ENCODE measurements at regions not wholly inside any gene's neighbourhood (a gene's known extent, or its start where the extent isn't known, plus 50 kb on each side); places are given as distances from the start of the nearest gene placed in this dataset.
A peak's percentile ranks its signal among the peaks of the same experiment; 100 is the strongest.
"Not testable (repeated sequence)": the region's sequence is repeated elsewhere in the genome, so short reads cannot be mapped to it uniquely, and the experiment has no call there.

GRCh38 chr3:90145094-90145860 is 1037.9 kb downstream of the EPHA3 start:
- WGBS, 2 donors: 46 to 51% methylated on average over 4 of the region's 4 CpGs
- no peak for DNase-seq (ENCODE audit: low spot score in 2 of 2)
- H3K4me3 ChIP-seq (ENCODE audit: low read depth, poor library complexity, severe bottlenecking): no peak overlapping the region
- TF ChIP-seq POLR2A (IDR thresholded peaks at IDR 0.05): no peak
- TF ChIP-seq, protein P1, sequence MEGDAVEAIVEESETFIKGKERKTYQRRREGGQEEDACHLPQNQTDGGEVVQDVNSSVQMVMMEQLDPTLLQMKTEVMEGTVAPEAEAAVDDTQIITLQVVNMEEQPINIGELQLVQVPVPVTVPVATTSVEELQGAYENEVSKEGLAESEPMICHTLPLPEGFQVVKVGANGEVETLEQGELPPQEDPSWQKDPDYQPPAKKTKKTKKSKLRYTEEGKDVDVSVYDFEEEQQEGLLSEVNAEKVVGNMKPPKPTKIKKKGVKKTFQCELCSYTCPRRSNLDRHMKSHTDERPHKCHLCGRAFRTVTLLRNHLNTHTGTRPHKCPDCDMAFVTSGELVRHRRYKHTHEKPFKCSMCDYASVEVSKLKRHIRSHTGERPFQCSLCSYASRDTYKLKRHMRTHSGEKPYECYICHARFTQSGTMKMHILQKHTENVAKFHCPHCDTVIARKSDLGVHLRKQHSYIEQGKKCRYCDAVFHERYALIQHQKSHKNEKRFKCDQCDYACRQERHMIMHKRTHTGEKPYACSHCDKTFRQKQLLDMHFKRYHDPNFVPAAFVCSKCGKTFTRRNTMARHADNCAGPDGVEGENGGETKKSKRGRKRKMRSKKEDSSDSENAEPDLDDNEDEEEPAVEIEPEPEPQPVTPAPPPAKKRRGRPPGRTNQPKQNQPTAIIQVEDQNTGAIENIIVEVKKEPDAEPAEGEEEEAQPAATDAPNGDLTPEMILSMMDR (IDR thresholded peaks at IDR 0.05): no peak
- intact Hi-C loops (cut with DNase I; ENCODE audit: low total_unique reads): no loop called here

DNA sequence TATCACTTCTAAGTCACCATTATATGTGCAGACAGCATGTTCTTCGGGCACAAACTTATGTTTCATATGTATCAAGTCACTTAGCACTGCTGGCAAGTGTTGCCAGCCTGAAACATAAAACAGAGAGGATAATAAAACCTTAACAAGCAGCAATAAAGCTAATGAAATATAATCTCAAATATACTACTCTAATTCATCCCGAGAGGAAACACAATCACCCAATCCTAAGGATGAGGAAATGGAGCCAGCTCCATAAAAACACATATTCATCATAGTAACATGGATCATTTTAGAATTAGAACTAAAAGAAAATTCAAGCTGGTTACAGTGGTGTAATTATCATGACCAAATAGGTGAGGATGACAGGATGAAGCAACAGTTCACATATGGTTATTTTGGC is 1072.7 kb downstream of the EPHA3 start:
- 59 to 63% methylated on average over 2 of the region's 2 CpGs for WGBS, 2 donors
- intact Hi-C loops (cut with DNase I; ENCODE audit: low total_unique reads): loop anchor here (10.0 kb wide), 1 partner anchor 1975 kb away; no protein-coding TSS in a partner anchor
- no peak for DNase-seq (ENCODE audit: low spot score in 2 of 2)
- no peak overlapping the region for H3K4me3 ChIP-seq (ENCODE audit: low read depth, poor library complexity, severe bottlenecking)
- TF ChIP-seq, protein P1 (IDR thresholded peaks at IDR 0.05): no peak
- TF ChIP-seq POLR2A (IDR thresholded peaks at IDR 0.05): no peak

DNA sequence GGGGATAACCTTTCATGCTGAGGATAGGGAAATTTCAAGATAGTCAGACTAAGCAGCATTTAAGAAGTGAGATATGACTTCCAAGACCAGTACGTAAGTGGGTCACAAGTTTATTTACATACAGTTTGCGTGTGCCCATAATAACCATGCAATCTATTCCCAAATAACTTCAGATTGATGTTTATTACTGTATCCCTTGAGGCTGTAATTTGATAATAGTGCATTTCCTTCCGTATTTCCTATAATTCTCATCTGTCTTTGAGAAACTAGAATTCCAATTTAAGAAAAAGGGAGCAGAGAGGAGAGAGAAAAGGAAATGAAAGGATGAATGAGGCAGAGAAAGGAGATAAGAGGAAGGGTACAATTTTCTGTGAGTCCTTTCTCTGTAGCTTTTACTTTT is 1073.1 kb downstream of the EPHA3 start:
- intact Hi-C loops (cut with DNase I; ENCODE audit: low total_unique reads): loop anchor here (10.0 kb wide), 1 partner anchor 1976 kb away; no protein-coding TSS in a partner anchor
- no peak for DNase-seq (ENCODE audit: low spot score in 2 of 2)
- 34 to 42% methylated on average over 3 of the region's 3 CpGs for WGBS, 2 donors

DNA sequence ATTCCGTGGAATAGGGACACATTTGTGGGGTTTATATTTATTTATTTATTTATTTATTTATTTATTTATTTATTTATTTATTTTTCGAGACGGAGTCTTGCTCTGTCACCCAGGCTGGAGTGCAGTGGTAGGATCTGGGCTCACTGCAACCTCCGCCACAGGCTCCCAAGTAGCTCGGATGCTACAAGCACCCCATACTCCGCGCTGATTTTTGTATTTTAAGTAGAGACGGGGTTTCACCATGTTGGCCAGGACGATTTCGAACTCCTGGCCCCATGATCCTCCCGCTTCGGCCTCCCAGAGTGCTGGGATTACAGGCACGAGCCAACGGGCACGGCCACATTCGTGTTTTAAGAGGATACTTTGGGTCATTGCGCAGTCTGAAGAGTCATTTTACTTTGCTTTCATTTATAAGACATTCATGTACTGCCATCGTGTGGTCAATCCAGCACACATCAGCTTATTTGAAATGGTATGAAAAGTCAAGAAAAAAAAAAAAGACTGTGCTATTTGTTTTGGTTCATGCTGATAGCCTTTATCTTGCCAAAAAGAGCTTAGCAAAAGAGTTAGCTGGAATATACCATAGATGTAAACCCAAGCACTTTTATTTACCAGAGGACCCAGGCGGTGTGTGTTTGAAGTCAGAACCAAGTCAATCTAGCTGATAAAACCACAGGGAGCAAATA is 1075.0 kb downstream of the EPHA3 start:
- DNase-seq (ENCODE audit: low spot score in 2 of 2); H3K4me3 ChIP-seq (ENCODE audit: low read depth, poor library complexity, severe bottlenecking): not testable (repeated sequence)
- 27 to 30% methylated on average over 19 of the region's 19 CpGs for WGBS, 2 donors
- intact Hi-C loops (cut with DNase I; ENCODE audit: low total_unique reads): loop anchor here (10.0 kb wide), 1 partner anchor 1978 kb away; no protein-coding TSS in a partner anchor

More for the DNA sequence above, 1073.1 kb downstream of the EPHA3 start:
- no peak overlapping the region for H3K4me3 ChIP-seq (ENCODE audit: low read depth, poor library complexity, severe bottlenecking)
- TF ChIP-seq POLR2A (IDR thresholded peaks at IDR 0.05): no peak
- TF ChIP-seq, protein P1 (IDR thresholded peaks at IDR 0.05): no peak

GRCh38 chr3:90184861-90185260 is 1077.4 kb downstream of the EPHA3 start:
- no peak for DNase-seq (ENCODE audit: low spot score in 2 of 2)
- intact Hi-C loops (cut with DNase I; ENCODE audit: low total_unique reads): loop anchor here (10.0 kb wide), 1 partner anchor 1980 kb away; no protein-coding TSS in a partner anchor
- no peak overlapping the region for H3K4me3 ChIP-seq (ENCODE audit: low read depth, poor library complexity, severe bottlenecking)
- WGBS, 2 donors: 80 to 90% methylated on average over 4 of the region's 4 CpGs
- TF ChIP-seq POLR2A (IDR thresholded peaks at IDR 0.05): no peak
- TF ChIP-seq, protein P1 (IDR thresholded peaks at IDR 0.05): no peak

DNA sequence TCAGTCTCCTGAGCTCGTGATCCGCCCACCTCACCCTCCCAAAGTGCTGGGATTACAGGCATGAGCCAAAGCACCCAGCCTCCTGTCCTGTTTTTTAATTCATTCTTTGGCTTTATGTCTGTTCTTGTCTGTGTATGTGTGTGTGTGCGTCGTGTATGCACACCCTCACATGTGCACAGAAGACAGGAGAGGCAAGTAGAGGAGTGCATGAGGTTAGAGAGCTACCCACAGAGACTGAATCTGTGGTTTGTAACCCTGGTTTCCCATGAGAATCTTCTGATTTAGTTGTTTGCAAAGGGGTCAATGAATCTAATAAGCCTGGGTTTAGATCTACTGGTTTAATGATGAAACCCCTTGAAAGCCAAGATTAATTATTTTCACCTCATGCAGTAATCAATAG is 1090.0 kb downstream of the EPHA3 start:
- H3K4me3 ChIP-seq (ENCODE audit: low read depth, poor library complexity, severe bottlenecking); DNase-seq (ENCODE audit: low spot score in 2 of 2); intact Hi-C loops (cut with DNase I; ENCODE audit: low total_unique reads): not testable (repeated sequence)
- WGBS, 2 donors: 89 to 97% methylated on average over 4 of the region's 4 CpGs

DNA sequence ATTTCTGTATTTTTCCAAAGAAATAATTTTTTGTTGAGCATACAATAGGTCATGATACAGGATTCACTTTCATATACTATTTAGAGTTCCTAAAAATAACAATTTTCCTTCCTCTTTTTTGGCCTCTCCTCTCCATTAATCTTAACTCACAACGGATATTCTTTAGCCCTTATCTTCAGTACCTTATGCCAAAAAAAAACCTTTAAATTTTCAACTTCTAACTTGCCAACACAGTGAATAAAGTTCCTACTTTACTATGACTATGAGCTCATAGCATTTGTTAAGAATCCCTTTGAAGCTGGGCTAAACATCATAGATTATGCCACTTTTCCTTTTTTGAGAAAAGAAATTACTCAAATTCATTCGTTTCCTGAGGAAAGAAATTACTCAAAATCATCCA is 1095.5 kb downstream of the EPHA3 start:
- intact Hi-C loops (cut with DNase I; ENCODE audit: low total_unique reads); H3K4me3 ChIP-seq (ENCODE audit: low read depth, poor library complexity, severe bottlenecking); DNase-seq (ENCODE audit: low spot score in 2 of 2): not testable (repeated sequence)
- WGBS, 2 donors: 57 to 62% methylated on average over 2 of the region's 2 CpGs

DNA sequence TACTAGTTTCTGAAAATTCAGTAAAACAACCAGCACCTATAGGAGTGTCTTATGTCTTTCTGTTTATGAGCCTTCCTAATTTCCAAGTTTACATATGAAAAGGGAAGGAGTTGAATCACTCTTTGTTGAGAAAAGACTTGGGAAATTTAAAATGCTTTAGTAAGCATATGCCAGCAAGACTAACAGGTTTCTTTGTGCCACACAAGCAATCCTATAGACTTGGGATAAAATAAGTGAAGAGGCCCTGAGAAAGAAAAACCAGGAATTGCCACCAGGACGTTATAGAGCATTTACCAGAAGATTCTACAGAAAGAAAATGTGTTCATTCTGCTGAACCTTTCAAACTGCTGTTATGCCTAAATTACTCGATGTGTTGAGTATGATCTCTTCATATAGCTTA is 1099.1 kb downstream of the EPHA3 start:
- intact Hi-C loops (cut with DNase I; ENCODE audit: low total_unique reads); H3K4me3 ChIP-seq (ENCODE audit: low read depth, poor library complexity, severe bottlenecking); DNase-seq (ENCODE audit: low spot score in 2 of 2): not testable (repeated sequence)
- 46 to 50% methylated on average over 2 of the region's 2 CpGs for WGBS, 2 donors

DNA sequence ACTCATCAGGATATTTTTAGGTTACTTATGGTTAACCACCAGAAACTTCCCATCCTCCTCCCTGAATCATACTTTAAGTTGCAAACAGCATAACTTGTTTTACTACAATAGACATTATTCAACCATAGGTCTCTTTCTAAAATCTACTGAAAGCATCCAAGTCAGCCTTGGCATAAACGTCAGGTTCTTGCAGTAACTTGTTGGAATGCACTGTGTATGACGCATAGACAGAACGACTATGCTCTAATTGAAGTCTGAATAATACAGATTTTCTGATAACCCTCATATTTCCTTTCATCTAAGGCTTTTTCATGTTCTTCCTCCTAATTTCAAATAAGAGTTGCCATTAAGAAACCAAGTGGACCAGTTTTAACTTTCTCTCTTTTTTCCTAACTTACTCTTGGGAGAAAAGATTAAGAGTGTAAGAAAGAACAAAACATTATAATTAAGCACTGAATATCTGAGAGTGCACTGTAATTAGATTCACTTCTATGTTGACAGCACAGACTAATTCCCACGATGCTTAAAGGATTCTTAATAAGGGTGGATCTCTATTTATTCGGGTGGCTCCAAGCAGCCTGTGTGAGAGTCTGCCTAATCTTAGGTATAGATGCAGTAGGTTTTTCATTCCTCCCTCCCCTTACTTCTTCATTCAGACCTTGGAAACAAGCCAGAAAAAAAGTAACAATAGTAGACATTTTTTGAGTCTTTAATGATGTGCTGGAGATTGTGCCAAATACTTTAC is 1100.1 kb downstream of the EPHA3 start:
- H3K4me3 ChIP-seq (ENCODE audit: low read depth, poor library complexity, severe bottlenecking); intact Hi-C loops (cut with DNase I; ENCODE audit: low total_unique reads): not testable (repeated sequence)
- whole genome bisulfite sequencing, 2 donors: 42 to 44% methylated on average over 5 of the region's 5 CpGs
- peak in 1 of 2 donors; percentile 29 for DNase-seq (ENCODE audit: low spot score in 2 of 2)
